Astrocyte (in vitro differentiated cells and primary cell): ENCODE measurements at regions not wholly inside any gene's neighbourhood (a gene's known extent, or its start where the extent isn't known, plus 50 kb on each side); places are given as distances from the start of the nearest gene placed in this dataset.

ENCODE experiments used
- DNase-seq: peaks from one replicate; pipeline ENCODE4 v3.0.0-alpha.2; 2010; ENCODE audit warnings: low read depth
- FAIRE-seq: peaks from 2 replicates; lab custom pipeline; 2011; peaks lifted over from hg19 to GRCh38; lab: Jason Lieb, UNC
- H2AFZ ChIP-seq: 2 replicates; pipeline ENCODE4 v1.6.0; 2012; ENCODE audit warnings: low read depth, low read length, inconsistent platforms
- H3K27ac ChIP-seq: 2 replicates; pipeline ENCODE4 v1.5.1; 2011; ENCODE audit warnings: low read depth, low read length, inconsistent platforms
- H3K27me3 ChIP-seq: 2 replicates; pipeline ENCODE4 v1.6.0; 2011; ENCODE audit warnings: low read length, inconsistent platforms; ENCODE audit not compliant: insufficient read depth
- H3K36me3 ChIP-seq: 2 replicates; pipeline ENCODE4 v1.5.1; 2011; ENCODE audit warnings: low read length, inconsistent platforms; ENCODE audit not compliant: insufficient read depth
- H3K4me1 ChIP-seq: 2 replicates; pipeline ENCODE4 v1.5.1; 2011; ENCODE audit warnings: low read length, inconsistent platforms; ENCODE audit not compliant: insufficient read depth
- H3K4me2 ChIP-seq: 2 replicates; pipeline ENCODE4 v1.6.0; 2012; ENCODE audit warnings: low read length, inconsistent platforms
- H3K4me3 ChIP-seq: 2 replicates; pipeline ENCODE4 v1.5.1; 2011; ENCODE audit warnings: low read depth, mild to moderate bottlenecking, low read length, inconsistent platforms; ENCODE audit not compliant: insufficient read depth
- H3K79me2 ChIP-seq: 2 replicates; pipeline ENCODE4 v1.6.0; 2012; ENCODE audit warnings: mild to moderate bottlenecking, low read length, inconsistent platforms; ENCODE audit not compliant: insufficient read depth
- H3K9ac ChIP-seq: 2 replicates; pipeline ENCODE4 v1.6.0; 2012; ENCODE audit warnings: mild to moderate bottlenecking, low read length, inconsistent platforms
- H3K9me3 ChIP-seq: 2 replicates; pipeline ENCODE4 v1.5.1; 2012; ENCODE audit warnings: low read depth, mild to moderate bottlenecking, low read length, inconsistent platforms; ENCODE audit not compliant: insufficient read depth
- H4K20me1 ChIP-seq: 2 replicates; pipeline ENCODE4 v1.6.0; 2012; ENCODE audit warnings: low read length, inconsistent platforms; ENCODE audit not compliant: insufficient read depth
- H3K27ac Mint-ChIP-seq: one replicate; pipeline ENCODE4 v1.8.0; 2021; ENCODE audit warnings: mild to moderate bottlenecking, mixed read lengths; ENCODE audit not compliant: unreplicated experiment
- H3K27me3 Mint-ChIP-seq: one replicate; pipeline ENCODE4 v1.8.0; 2021; ENCODE audit warnings: low read depth, mixed read lengths; ENCODE audit not compliant: unreplicated experiment
- H3K36me3 Mint-ChIP-seq: one replicate; pipeline ENCODE4 v1.8.0; 2021; ENCODE audit warnings: low read depth, mixed read lengths; ENCODE audit not compliant: unreplicated experiment
- H3K4me1 Mint-ChIP-seq: one replicate; pipeline ENCODE4 v1.8.0; 2021; ENCODE audit warnings: low read depth, mixed read lengths; ENCODE audit not compliant: unreplicated experiment
- H3K4me3 Mint-ChIP-seq: one replicate; pipeline ENCODE4 v1.8.0; 2021; ENCODE audit warnings: mild to moderate bottlenecking, moderate library complexity, mixed read lengths; ENCODE audit not compliant: unreplicated experiment
- H3K9me3 Mint-ChIP-seq: one replicate; pipeline ENCODE4 v1.8.0; 2021; ENCODE audit warnings: mild to moderate bottlenecking, mixed read lengths; ENCODE audit not compliant: unreplicated experiment
- EZH2 ChIP-seq: IDR thresholded peaks from 2 replicates; pipeline ENCODE4 v1.6.1; 2012; ENCODE audit warnings: mild to moderate bottlenecking, low read length, inconsistent platforms; ENCODE audit not compliant: insufficient read depth
- TF ChIP-seq, protein P1 (sequence below): IDR thresholded peaks from 2 replicates; pipeline ENCODE4 v1.5.1; 2011; ENCODE audit warnings: low read depth, mild to moderate bottlenecking, inconsistent platforms, low read length, moderate library complexity; ENCODE audit not compliant: insufficient read depth

DNA sequence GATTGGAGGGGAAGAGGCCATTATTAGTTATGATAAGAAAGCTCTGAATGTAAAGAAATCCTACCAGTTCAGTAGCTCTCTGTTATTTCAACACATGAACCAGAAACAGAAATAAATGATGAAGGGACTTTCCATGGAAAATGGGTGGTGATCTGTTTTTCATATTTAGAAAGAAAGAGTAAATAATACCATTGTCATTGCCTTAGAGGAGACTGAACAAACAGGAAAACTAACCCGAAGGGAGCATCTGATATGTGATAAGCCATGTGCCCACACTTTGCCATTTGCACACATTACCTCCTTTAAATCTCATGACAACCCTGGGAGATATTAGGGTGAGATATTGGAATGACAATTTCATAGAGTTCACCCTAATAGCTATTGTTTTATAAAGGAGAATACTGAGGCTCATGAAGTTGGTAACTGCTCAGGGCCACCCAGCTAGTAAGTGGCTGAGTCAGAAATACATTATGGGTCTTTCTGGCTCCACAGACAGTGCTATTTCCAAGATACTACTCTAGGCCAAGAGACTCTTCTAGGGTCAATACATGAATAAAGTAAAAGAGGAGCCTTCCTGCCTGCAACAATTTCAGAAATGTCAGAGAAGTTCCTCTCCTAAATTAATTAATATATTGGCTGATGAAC, 111.0 kb upstream of the SLIT3 start:
- FAIRE-seq, result no peak
- TF ChIP-seq, protein P1, sequence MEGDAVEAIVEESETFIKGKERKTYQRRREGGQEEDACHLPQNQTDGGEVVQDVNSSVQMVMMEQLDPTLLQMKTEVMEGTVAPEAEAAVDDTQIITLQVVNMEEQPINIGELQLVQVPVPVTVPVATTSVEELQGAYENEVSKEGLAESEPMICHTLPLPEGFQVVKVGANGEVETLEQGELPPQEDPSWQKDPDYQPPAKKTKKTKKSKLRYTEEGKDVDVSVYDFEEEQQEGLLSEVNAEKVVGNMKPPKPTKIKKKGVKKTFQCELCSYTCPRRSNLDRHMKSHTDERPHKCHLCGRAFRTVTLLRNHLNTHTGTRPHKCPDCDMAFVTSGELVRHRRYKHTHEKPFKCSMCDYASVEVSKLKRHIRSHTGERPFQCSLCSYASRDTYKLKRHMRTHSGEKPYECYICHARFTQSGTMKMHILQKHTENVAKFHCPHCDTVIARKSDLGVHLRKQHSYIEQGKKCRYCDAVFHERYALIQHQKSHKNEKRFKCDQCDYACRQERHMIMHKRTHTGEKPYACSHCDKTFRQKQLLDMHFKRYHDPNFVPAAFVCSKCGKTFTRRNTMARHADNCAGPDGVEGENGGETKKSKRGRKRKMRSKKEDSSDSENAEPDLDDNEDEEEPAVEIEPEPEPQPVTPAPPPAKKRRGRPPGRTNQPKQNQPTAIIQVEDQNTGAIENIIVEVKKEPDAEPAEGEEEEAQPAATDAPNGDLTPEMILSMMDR, result no peak
- no peak for TF ChIP-seq EZH2
- no peak overlapping the region for H3K27ac Mint-ChIP-seq
- Histone ChIP-seq H3K79me2 (no peaks in the 10 kb centered on the region), H3K9ac (no peak overlapping the region), H3K4me3 (no peak overlapping the region), H3K36me3 (no peaks in the 10 kb centered on the region), H4K20me1 (no peaks in the 10 kb centered on the region), H2AFZ (no peak overlapping the region), H3K27ac (no peak overlapping the region), H3K4me2 (no peak overlapping the region), H3K27me3 (no peaks in the 10 kb centered on the region), H3K4me1 (peaks cover 8% of the 10 kb centered on the region), H3K9me3 (no peaks in the 10 kb centered on the region)
- H3K27me3 Mint-ChIP-seq, result no peaks in the 10 kb centered on the region
- peaks cover 21% of the 10 kb centered on the region for H3K4me1 Mint-ChIP-seq
- H3K9me3 Mint-ChIP-seq, result peaks cover 7% of the 10 kb centered on the region
- no peaks in the 10 kb centered on the region for H3K36me3 Mint-ChIP-seq
- DNase-seq, result peak; percentile 20
- H3K4me3 Mint-ChIP-seq, result no peak overlapping the region

DNA sequence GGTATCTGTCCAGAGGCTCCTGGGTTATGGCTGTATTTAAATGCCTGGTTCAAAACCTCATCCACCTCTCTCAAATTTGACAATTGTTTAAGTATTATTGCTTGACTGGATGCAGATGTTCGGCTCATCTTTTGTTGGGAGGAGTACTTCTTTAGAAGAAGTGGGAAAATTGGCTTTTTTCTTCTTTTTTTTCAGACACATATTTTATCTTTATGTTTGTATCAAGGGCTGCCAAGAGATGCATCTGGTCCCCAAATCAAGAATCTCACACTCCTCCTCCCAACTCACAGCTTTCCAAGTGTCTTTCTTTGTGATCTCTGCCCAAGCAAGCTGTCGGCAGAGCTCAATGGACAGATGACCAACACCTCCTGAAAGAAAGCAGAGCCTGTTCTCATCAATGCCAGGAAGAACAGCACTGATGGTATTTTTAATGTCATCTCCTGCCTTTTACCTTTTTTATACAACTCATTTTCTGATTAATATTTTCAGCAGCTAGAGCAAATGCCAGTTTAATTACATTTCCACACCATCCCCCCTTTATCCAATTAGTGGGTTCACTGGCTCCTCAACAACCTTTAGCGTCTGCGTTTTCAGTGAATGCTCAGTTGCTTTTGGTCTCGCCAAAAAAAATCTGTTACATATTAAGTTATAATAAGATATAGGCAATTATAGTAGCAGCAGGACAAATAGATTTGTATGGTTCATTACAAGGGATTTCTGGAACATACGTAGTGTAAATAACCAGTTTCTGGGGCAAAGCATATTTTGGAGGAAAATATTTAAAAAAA, 110.3 kb upstream of the SLIT3 start:
- no peaks in the 10 kb centered on the region for H3K36me3 Mint-ChIP-seq
- no peak overlapping the region for H3K27ac Mint-ChIP-seq
- H3K4me1 ChIP-seq, result peaks cover 2% of the 10 kb centered on the region
- no peaks in the 10 kb centered on the region for H3K27me3 Mint-ChIP-seq
- TF ChIP-seq, protein P1, result no peak
- no peak for TF ChIP-seq EZH2
- H4K20me1 ChIP-seq, result no peaks in the 10 kb centered on the region
- DNase-seq, result no peak
- H3K9me3 Mint-ChIP-seq, result peaks cover 7% of the 10 kb centered on the region
- no peaks in the 10 kb centered on the region for H3K9me3 ChIP-seq
- H3K4me3 Mint-ChIP-seq, result no peak overlapping the region
- H3K36me3 ChIP-seq, result no peaks in the 10 kb centered on the region
- H3K9ac ChIP-seq, result no peak overlapping the region
- H3K27ac ChIP-seq, result no peak overlapping the region
- no peak for FAIRE-seq
- no peak overlapping the region for H3K4me2 ChIP-seq
- H2AFZ ChIP-seq, result no peak overlapping the region
- H3K4me1 Mint-ChIP-seq, result peaks cover 15% of the 10 kb centered on the region
- no peaks in the 10 kb centered on the region for H3K79me2 ChIP-seq
- no peaks in the 10 kb centered on the region for H3K27me3 ChIP-seq
- H3K4me3 ChIP-seq, result no peak overlapping the region

DNA sequence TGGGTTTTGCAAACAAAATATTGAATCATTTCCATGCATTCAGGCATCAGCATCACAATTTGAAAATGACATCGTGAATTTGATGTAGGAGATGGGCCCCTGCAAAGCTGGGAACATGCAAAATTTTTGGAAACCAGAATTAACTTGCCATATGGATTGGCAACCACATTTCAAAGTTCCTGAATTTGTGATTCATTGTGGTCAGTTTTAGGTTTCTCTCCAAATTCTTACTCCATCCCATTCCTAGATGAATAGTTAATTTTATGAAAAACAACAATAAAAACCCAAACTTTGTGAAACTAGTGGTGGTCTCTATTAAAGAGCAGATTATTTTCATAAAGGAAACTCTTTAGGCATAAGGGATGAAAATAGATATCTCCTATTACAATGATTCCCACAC, 107.8 kb upstream of the SLIT3 start:
- no peaks in the 10 kb centered on the region for H3K4me1 ChIP-seq
- H4K20me1 ChIP-seq, result no peaks in the 10 kb centered on the region
- Mint-ChIP-seq H3K27me3 (peaks cover 9% of the 10 kb centered on the region), H3K36me3 (no peaks in the 10 kb centered on the region), H3K9me3 (peaks cover 1% of the 10 kb centered on the region), H3K4me1 (peaks cover 12% of the 10 kb centered on the region), H3K27ac (no peak overlapping the region), H3K4me3 (no peak overlapping the region)
- no peak overlapping the region for H3K4me3 ChIP-seq
- no peak overlapping the region for H3K9ac ChIP-seq
- H3K4me2 ChIP-seq, result no peak overlapping the region
- no peaks in the 10 kb centered on the region for H3K27me3 ChIP-seq
- H2AFZ ChIP-seq, result no peak overlapping the region
- no peaks in the 10 kb centered on the region for H3K9me3 ChIP-seq
- DNase-seq (peak; percentile 23), FAIRE-seq (no peak)
- no peak for TF ChIP-seq EZH2
- TF ChIP-seq, protein P1, result no peak
- no peak overlapping the region for H3K27ac ChIP-seq
- no peaks in the 10 kb centered on the region for H3K36me3 ChIP-seq
- H3K79me2 ChIP-seq, result no peaks in the 10 kb centered on the region
